ENCODE measurements at regions not wholly inside any gene's neighbourhood (a gene's known extent, or its start where the extent isn't known, plus 50 kb on each side); places are given as distances from the start of the nearest gene placed in this dataset.

- no peaks in the 10 kb centered on the region for H3K9me3 ChIP-seq
- no peak for DNase-seq
- TF ChIP-seq POLR2A (IDR thresholded peaks at IDR 0.05) (no peak), EP300 (IDR thresholded peaks at IDR 0.05) (no peak), CTCF (IDR thresholded peaks at IDR 0.05) (no peak)
- H3K27me3 ChIP-seq = no peaks in the 10 kb centered on the region
- no peak overlapping the region for H3K4me3 ChIP-seq
- 17 to 30% (median 28%) methylated on average over 2 of the region's 2 CpGs for WGBS, 3 donors
- peaks cover 2% of the 10 kb centered on the region for H3K4me1 ChIP-seq (ENCODE audit: insufficient read depth)
- intact Hi-C loops (cut with DNase I) = loop anchor here in 1 of 4 donors (5.0 kb wide), 1 partner anchor 1666 kb away; no protein-coding TSS in a partner anchor
- H3K27ac ChIP-seq = no peak overlapping the region
- no peaks in the 10 kb centered on the region for H3K36me3 ChIP-seq
These were observed 650.6 kb downstream of the SLC4A3 start for GRCh38 chr2:220278022-220278421.

- DNase-seq = no peak
- peaks cover 2% of the 10 kb centered on the region for H3K4me1 ChIP-seq (ENCODE audit: insufficient read depth)
- WGBS, 3 donors = 79 to 88% (median 82%) methylated on average over 2 of the region's 2 CpGs
- no peak overlapping the region for H3K4me3 ChIP-seq
- no peak for TF ChIP-seq POLR2A (IDR thresholded peaks at IDR 0.05)
- TF ChIP-seq EP300 (IDR thresholded peaks at IDR 0.05) = no peak
- no peak for TF ChIP-seq CTCF (IDR thresholded peaks at IDR 0.05)
- H3K27me3 ChIP-seq = no peaks in the 10 kb centered on the region
- H3K27ac ChIP-seq = no peak overlapping the region
- intact Hi-C loops (cut with DNase I) = loop anchor here in 1 of 4 donors (5.0 kb wide), 1 partner anchor 1667 kb away; no protein-coding TSS in a partner anchor
- H3K9me3 ChIP-seq = no peaks in the 10 kb centered on the region
- H3K36me3 ChIP-seq = no peaks in the 10 kb centered on the region
These were observed 651.9 kb downstream of the SLC4A3 start for GRCh38 chr2:220279372-220279771.

- Histone ChIP-seq H3K36me3 (no peaks in the 10 kb centered on the region), H3K27me3 (no peaks in the 10 kb centered on the region), H3K4me1 (ENCODE audit: insufficient read depth) (peaks cover 2% of the 10 kb centered on the region), H3K9me3 (no peaks in the 10 kb centered on the region), H3K27ac (no peak overlapping the region), H3K4me3 (no peak overlapping the region)
- intact Hi-C loops (cut with DNase I) = loop anchor here in 1 of 4 donors (5.0 kb wide), 1 partner anchor 1668 kb away; no protein-coding TSS in a partner anchor
- no peak for DNase-seq
- no peak for TF ChIP-seq POLR2A (IDR thresholded peaks at IDR 0.05)
- TF ChIP-seq CTCF (IDR thresholded peaks at IDR 0.05) = no peak
- no peak for TF ChIP-seq EP300 (IDR thresholded peaks at IDR 0.05)
These were observed 652.4 kb downstream of the SLC4A3 start for GRCh38 chr2:220279840-220280239.

GRCh38 chr2:220280736-220281135 is 653.3 kb downstream of the SLC4A3 start:
- Histone ChIP-seq H3K36me3 (no peaks in the 10 kb centered on the region), H3K4me1 (ENCODE audit: insufficient read depth) (peaks cover 2% of the 10 kb centered on the region), H3K4me3 (no peak overlapping the region), H3K27me3 (no peaks in the 10 kb centered on the region), H3K27ac (no peak overlapping the region), H3K9me3 (no peaks in the 10 kb centered on the region)
- no peak for DNase-seq
- TF ChIP-seq EP300 (IDR thresholded peaks at IDR 0.05) (no peak), POLR2A (IDR thresholded peaks at IDR 0.05) (no peak), CTCF (IDR thresholded peaks at IDR 0.05) (no peak)
- intact Hi-C loops (cut with DNase I) = no loop called here
- 95 to 98% (median 97%) methylated on average over 4 of the region's 4 CpGs for WGBS, 3 donors
